ENCODE measurements at regions not wholly inside any gene's neighbourhood (a gene's known extent, or its start where the extent isn't known, plus 50 kb on each side); places are given as distances from the start of the nearest gene placed in this dataset.

GRCh38 chr5:93336330-93337110 is 244.5 kb downstream of the NR2F1-AS1 start:
- TF ChIP-seq CTCF (IDR thresholded peaks at IDR 0.05; ENCODE audit: low read length): no peak
- TF ChIP-seq EZH2 (IDR thresholded peaks at IDR 0.05; ENCODE audit: borderline replicate concordance, low read length): no peak

Data from OCI-LY1 (cell line).